ENCODE measurements at regions not wholly inside any gene's neighbourhood (a gene's known extent, or its start where the extent isn't known, plus 50 kb on each side); places are given as distances from the start of the nearest gene placed in this dataset.

GRCh38 chr17:72409405-72410002, 288.7 kb downstream of the SOX9 start:
- DNase-seq (ENCODE audit: low read depth) = no peak

- DNase-seq (ENCODE audit: low read depth) = no peak
These were observed 290.3 kb downstream of the SOX9 start for GRCh38 chr17:72411124-72411563.

DNA sequence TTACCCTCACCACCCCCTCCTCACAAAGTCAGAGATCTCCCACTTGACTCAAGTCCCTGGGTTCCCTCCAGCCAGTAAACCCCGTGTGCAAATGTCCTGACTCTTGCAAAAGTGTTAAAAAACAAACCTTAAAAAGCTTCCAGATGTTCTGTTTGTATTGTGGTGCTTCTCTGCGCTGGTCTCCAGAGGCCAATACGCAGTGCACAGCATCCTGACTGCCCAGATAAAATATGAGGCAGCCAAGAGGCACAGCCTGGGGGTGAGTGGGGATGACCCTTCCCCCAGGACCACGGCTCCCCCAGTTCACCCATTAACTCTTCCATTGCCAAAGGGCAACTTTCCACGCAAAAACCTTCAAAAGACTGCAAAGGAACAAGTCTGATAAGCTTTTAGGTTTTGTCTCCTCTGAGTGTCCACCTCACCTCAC, 291.8 kb downstream of the SOX9 start:
- no peak for DNase-seq (ENCODE audit: low read depth)

DNA sequence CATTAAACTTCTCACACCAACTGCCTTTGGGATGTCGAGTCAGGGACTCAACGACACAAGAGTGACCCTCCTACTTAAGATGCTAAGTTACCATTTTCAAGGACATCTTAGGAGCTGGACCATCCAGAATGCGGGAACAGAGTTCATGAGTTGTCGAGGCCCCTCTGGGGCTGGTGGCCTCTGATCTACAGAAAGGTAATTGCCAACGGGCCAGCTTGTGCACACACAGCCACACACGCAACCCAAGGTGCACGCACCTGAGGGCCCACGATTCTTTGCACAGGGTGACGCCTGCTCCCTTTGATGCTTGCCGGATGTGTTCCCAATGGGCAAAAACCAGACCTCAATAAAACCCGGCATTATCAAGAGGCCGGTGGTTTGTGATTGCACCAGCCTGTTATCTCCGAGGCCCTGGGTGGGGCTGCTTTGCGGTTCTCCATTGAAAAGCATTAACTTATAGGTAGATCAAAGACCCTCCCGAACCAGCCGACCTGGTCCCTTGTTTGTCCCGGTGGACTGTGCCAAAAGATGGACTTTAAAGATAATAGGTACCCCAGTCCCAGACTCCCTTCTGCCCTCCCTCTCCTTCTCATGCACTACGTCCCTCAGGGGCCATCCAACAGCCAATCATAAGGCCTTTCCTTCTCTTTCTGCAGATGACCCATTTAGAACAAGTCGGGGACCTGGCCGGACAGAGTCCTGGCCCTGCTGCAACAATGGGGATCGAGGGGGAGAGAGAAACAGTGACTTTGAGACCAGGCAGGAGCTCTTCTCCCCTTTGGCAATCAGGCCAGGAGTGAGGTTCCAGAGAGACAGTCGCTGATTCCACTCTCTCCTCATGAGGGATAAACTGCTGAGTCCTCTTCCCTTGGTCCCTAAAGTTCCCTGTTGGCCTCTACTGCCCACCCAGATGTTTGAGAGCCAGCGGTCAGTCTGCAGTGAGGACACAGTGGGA, 292.5 kb downstream of the SOX9 start:
- no peak for DNase-seq (ENCODE audit: low read depth)

- no peak for DNase-seq (ENCODE audit: low read depth)
These were observed 293.2 kb downstream of the SOX9 start for GRCh38 chr17:72414032-72414396.

DNA sequence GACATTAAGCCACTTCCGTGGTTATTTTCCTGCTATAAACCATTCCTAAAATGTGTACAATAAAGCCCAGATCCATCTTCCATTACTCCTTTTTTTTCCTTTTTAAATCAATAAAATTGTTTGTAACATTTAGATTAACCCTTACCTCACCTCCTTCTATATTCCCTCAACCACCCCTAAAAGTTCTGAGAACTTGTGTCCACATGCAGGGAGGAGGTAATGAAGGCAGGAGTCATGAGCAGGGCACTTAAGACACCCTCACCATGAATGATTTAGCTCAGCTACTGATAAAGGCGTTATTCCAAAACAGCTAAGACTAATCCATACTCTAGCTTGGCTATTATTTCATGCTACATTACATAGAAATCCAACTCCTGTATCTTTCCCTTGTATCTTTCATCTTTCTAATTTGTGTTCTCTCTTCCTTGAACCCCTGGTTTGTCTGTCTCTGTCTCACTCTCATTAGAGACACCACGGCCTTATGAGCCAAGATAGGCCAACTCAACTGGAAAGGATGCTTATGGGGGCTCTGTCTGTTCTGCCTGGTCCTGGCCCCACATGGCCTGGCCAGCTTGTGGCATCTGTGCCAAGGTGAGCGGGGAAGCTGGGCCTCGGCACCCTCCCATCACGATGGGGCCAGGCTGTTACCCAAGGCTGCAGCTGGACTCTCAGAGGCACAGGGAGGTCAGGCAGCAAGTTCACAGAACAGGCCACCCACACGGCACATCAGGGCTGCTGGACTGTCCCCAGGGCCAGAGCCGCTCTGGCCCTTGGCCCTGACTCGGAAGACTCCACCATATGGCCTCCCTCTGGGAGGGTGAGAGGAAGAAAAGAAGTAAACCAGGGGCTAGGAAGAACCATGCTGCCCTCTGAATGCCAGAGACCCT, 294.4 kb downstream of the SOX9 start:
- DNase-seq (ENCODE audit: low read depth) = no peak

- no peak for DNase-seq (ENCODE audit: low read depth)
These were observed 295.3 kb downstream of the SOX9 start for GRCh38 chr17:72416054-72416675.

DNA sequence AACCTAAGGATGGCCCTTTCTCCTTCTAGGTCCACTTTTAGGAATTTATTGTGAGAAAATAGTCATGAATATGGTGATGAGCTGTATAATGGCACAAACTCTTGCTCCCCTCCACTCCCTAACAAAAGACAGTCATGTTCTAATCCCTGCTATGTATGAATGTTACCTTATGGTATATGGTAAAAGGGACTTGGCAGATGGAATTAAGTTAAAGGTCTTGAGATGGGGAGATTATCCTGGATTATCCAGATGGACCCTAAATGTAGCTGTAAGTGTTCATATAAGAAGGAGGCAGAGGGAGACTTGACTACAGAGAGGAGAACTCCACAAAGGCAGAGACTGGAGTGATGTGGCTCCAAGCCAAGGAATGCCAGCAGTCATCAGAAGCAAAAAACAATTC, 296.1 kb downstream of the SOX9 start:
- no peak for DNase-seq (ENCODE audit: low read depth)

DNA sequence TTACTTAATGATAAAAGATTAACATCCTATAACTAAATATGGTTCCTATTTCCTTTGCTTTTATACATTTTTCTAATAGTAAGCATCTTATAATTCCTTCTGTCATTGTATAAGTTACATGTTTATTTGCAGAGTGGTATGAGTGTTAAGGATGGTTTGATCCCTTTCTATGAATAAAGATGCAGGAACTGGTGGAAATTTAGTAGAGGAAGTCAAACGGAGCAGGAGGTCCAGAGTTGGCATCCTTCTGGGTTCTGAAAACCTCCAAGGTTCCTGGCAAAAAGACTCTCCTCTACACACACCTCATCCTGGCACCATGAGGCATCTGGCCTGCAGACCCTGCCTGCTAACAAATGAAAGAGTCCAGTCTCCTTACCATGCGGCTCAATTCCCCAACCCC, 296.8 kb downstream of the SOX9 start:
- no peak for DNase-seq (ENCODE audit: low read depth)

DNA sequence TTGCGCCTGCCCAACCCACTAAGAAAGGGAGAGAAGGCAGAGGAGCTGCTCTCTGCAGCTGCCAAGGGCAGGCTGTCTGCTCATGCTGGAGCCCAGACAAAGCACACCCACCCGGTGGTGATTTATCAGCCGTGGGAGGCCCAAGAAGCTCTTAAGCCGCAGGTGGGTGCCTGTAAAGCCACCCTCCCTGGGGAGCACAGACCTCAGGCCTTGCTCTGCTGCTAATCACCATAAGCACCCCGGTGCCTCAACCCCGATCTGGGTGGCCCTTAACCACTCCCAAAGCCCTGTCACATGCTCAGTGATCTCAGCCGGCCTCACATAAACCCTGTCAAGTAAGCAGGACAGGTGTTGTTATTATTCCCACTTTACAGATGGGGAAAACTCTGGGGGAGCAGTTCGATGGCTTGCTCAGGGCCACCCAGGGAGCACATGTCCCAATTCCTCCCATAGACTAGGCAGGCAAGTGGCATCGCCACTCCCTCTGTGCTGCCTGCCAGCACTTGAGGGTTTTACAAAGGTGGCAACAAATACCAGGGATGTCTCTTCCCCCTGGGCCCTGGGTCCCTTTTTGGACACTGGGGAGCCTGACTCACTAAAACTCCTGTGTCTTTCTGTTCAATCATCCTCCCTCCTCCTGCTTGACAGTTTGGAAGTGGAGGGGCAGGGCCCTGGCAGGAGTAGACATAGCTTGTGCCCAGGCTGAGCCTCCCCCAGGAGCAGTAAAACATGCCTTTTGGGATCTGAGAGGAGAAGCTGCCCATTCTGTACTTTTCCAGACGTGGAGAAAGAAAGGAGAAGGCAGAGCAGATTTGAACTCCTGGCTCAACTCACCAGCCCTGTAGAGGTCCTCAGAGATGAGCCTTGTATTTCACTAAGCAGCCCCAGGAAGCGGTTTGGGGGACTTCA, 299.3 kb downstream of the SOX9 start:
- no peak for DNase-seq (ENCODE audit: low read depth)

GRCh38 chr17:72420775-72421127, 299.9 kb downstream of the SOX9 start:
- DNase-seq (ENCODE audit: low read depth) = no peak

GRCh38 chr17:72421128-72422092, 300.6 kb downstream of the SOX9 start:
- peak; percentile 10 for DNase-seq (ENCODE audit: low read depth)

DNA sequence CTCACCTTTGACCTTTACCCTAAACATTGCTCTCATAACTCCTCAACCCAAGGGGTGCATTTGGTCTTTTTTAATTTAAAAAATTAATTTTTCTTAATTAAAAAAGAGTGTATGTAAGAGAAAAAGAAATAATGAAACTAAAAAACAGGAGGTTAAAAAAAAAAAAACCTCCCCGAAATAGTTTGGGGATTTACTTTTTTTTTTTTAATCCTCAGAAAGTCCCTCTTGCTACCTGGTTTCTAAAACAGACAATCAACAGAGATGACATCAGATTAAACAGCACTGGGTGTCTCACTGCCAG, 301.3 kb downstream of the SOX9 start:
- DNase-seq (ENCODE audit: low read depth) = no peak

DNA sequence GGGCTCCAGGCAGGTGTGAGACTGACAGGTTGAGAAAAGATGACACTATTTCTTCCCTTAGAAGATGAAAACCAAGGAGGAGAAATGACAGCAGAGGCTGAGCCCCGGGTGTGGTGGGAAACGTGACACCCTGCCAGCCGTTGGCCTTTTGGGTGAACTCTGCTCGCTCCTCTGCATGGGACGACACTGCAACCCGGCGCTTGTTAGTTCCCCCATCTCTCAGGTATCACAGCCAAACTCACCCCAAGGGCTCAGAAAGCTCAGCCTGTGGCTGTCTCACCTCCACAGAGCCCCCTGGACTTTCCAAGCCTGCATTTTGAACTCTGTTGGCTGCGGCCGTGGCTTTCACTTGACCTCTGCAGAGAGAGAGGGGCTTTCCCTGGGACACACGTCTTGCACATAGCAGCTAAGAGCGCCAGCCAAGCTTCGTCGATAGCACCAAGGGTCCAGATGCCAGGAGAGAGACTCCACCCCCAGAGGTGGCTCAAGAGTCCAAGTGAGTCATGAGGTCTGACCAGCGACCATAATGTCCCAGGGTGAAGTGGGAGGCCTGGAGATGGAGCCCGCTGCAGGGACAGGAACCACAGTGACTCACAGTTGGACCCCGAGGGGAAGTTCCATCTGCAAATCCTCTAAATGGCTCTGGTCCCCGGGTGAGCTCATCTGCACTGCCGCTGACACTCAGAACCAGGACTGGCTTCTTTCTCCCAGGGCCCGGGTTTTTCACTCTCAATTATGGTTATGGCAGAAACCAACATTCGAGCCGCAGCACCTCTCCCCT, 301.9 kb downstream of the SOX9 start:
- DNase-seq (ENCODE audit: low read depth) = no peak

- no peak for DNase-seq (ENCODE audit: low read depth)
These were observed 302.4 kb downstream of the SOX9 start for GRCh38 chr17:72423286-72423589.

GRCh38 chr17:72423718-72424117, 302.9 kb downstream of the SOX9 start:
- DNase-seq (ENCODE audit: low read depth) = no peak

DNA sequence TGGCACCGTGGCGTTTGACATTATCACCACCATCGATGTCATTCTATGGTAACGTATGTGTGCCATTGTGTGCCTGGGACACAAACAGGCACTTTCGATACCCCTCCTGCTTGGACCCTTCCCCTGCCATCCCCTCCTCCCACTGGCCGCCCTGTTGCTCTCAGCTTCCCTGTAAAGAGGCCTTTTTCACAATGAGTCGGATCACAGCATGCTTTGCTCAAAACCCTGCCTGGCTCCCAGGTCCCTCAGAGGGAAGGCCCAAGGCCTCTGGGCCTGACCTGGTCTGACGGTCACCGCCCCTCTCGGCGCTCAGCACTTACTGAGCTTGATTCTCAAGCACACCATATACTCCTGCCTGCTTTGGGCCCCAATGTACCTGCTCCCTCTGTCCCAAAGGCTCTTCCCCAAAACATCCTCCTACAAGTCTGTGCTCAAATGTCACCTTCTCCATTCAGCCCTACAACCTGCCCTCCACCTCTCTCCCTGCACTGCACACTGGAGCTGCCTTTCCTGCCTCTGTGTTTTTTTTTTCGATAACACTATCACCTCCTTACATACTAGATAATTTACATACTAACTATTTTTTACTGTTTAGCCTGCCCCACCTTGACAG, 303.8 kb downstream of the SOX9 start:
- DNase-seq (ENCODE audit: low read depth) = no peak

DNA sequence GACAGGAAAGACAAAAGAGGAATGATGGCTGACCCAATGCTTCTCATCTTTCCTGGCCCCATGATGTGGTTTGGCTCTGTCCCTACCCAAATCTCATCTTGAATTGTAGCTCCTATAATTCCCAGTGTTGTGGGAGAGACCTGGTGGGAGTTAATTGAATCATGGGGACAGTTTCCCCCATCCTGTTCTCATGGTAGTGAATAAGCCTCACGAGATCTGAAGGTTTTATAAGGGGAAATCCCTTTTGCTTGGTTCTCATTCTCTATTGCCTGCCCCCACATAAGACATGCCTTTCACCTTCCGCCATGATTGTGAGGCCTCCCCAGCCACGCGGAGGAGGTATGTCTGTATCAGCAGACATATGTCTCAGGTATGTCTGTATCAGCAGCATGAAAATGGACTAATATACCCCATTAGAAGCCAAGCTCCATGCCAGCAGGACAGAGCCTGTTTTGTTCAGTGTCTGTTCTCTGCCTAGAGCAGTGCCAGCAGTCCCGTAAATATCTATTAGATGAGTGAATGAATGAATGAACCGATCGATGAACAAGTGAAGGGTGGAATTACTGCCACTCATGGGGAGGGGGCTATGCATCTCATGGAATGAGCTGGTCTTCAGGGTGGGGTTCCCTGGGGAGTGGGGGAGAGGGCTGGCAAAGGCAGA, 304.4 kb downstream of the SOX9 start:
- no peak for DNase-seq (ENCODE audit: low read depth)

DNA sequence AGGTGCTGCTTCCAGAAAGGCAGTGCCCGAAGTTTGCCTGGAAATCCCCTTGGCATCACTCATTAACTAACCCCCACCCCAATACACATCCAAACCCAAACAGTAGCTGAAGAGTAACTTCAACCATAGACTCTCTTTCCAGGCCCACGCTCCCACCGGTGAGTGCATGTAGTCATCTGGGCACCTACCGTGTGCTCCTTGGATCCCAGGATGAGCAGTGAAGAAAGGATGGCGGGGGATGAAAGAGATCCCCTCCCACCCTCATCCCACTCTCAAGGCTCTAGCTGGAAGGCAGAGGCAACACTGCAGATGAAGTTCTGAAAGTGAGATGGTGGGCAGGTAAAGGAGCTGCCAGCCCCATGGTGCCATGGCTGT, 305.0 kb downstream of the SOX9 start:
- no peak for DNase-seq (ENCODE audit: low read depth)

All from activated T-helper 9 cell treated with anti-CD3 and anti-CD28 coated beads, Interleukin-2, amount 50 U/mL, for 16 hours (primary cell).